IMR-90 (cell line): ENCODE measurements at regions not wholly inside any gene's neighbourhood (a gene's known extent, or its start where the extent isn't known, plus 50 kb on each side); places are given as distances from the start of the nearest gene placed in this dataset.

ENCODE experiments used
- ATAC-seq: fragments of 200-7000 bp; cut with Tn5 transposase; 2 replicates; pipeline ENCODE4 v1.9.1; 2020; ENCODE audit warnings: low read depth, mild to moderate bottlenecking, moderate library complexity
- BruUV-seq: library from RNA; stranded (reverse); fragments of 400-500 nt; replicated peaks from 2 replicates; lab custom pipeline; 2021; lab: Mats Ljungman, UMichigan
- CTCF ChIA-PET: fragments of 300-600 bp; formaldehyde crosslinking; extraction: SDS; loops from one replicate; lab custom pipeline; 2021; ENCODE audit warnings: antibody characterized with exemption; lab: Yijun Ruan, JAX
- POLR2A ChIA-PET: fragments of 300-600 bp; sonication (Branson Sonifier 250); formaldehyde crosslinking; loops from one replicate; lab custom pipeline; 2022; ENCODE audit warnings: antibody characterized with exemption; ENCODE audit not compliant: unreplicated experiment; lab: Charles Lee
- DNase-seq: peaks from one replicate; pipeline ENCODE4 v3.0.0; 2013
- H2AFZ ChIP-seq: replicated peaks from 2 replicates; pipeline ENCODE3; 2013; ENCODE audit warnings: low read length, mild to moderate bottlenecking; ENCODE audit not compliant: poor library complexity
- H2AK5ac ChIP-seq: 2 replicates; pipeline ENCODE4 v1.6.1; 2013; ENCODE audit warnings: low read depth, low read length, inconsistent platforms
- H2AK9ac ChIP-seq: replicated peaks from 2 replicates; pipeline ENCODE3; 2013; ENCODE audit warnings: mild to moderate bottlenecking, low read depth, low read length, moderate library complexity; ENCODE audit not compliant: poor library complexity
- H2BK120ac ChIP-seq: 2 replicates; pipeline ENCODE4 v1.6.1; 2013; ENCODE audit warnings: low read depth, low read length, inconsistent platforms
- H2BK15ac ChIP-seq: 3 replicates; pipeline ENCODE4 v1.6.1; 2013; ENCODE audit warnings: low read depth, low read length, inconsistent platforms
- H2BK20ac ChIP-seq: 2 replicates; pipeline ENCODE4 v1.6.1; 2013; ENCODE audit warnings: low read depth, mild to moderate bottlenecking, inconsistent platforms, low read length, moderate library complexity
- H2BK5ac ChIP-seq: 2 replicates; pipeline ENCODE4 v1.6.1; 2013; ENCODE audit warnings: mild to moderate bottlenecking, low read depth, low read length, inconsistent platforms; ENCODE audit not compliant: poor library complexity, severe bottlenecking
- H3K14ac ChIP-seq: replicated peaks from 2 replicates; pipeline ENCODE4 v1.6.1; 2013; ENCODE audit warnings: low read depth, low read length, inconsistent platforms
- H3K18ac ChIP-seq: 2 replicates; pipeline ENCODE4 v1.6.1; 2013; ENCODE audit warnings: low read depth, low read length, control low read depth
- H3K23ac ChIP-seq: 2 replicates; pipeline ENCODE4 v1.6.1; 2013; ENCODE audit warnings: low read depth, low read length, inconsistent platforms
- H3K27ac ChIP-seq: 2 replicates; pipeline ENCODE4 v1.5.1; 2013; ENCODE audit warnings: mild to moderate bottlenecking, control low read depth, low read length; ENCODE audit not compliant: insufficient read depth
- H3K27me3 ChIP-seq: 2 replicates; pipeline ENCODE4 v1.6.1; 2013; ENCODE audit warnings: low read length; ENCODE audit not compliant: control insufficient read depth, insufficient read depth
- H3K36me3 ChIP-seq: 2 replicates; pipeline ENCODE4 v1.6.1; 2013; ENCODE audit warnings: low read length, mixed read lengths; ENCODE audit not compliant: control insufficient read depth, insufficient read depth
- H3K4ac ChIP-seq: 2 replicates; pipeline ENCODE4 v1.6.1; 2013; ENCODE audit warnings: low read depth, low read length, inconsistent platforms
- H3K4me1 ChIP-seq: 2 replicates; pipeline ENCODE4 v1.6.1; 2013; ENCODE audit warnings: low read length, mixed read lengths; ENCODE audit not compliant: control insufficient read depth, insufficient read depth
- H3K4me2 ChIP-seq: 2 replicates; pipeline ENCODE4 v1.6.1; 2013; ENCODE audit warnings: low read depth, mild to moderate bottlenecking, control low read depth, low read length, moderate library complexity
- H3K4me3 ChIP-seq: 2 replicates; pipeline ENCODE4 v1.5.1; 2013; ENCODE audit warnings: low read depth, mild to moderate bottlenecking, control low read depth, low read length, moderate library complexity; ENCODE audit not compliant: insufficient read depth
- H3K56ac ChIP-seq: 2 replicates; pipeline ENCODE4 v1.6.1; 2013; ENCODE audit warnings: low read length, inconsistent platforms; ENCODE audit not compliant: insufficient read depth; ENCODE audit errors: extremely low read depth
- H3K79me1 ChIP-seq, 2 experiments: 2 replicates each; pipeline ENCODE4 v1.6.1; 2013; ENCODE audit warnings: low read length in 2 of 2, inconsistent platforms in 1 of 2, low read depth in 1 of 2
- H3K9ac ChIP-seq: 2 replicates; pipeline ENCODE4 v1.6.1; 2013; ENCODE audit warnings: low read depth, low read length, control low read depth
- H3K9me1 ChIP-seq: 2 replicates; pipeline ENCODE4 v1.6.1; 2013; ENCODE audit warnings: low read length, inconsistent platforms; ENCODE audit not compliant: insufficient read depth
- H3K9me3 ChIP-seq: 2 replicates; pipeline ENCODE4 v1.6.1; 2013; ENCODE audit warnings: low read length; ENCODE audit not compliant: control insufficient read depth, insufficient read depth
- H4K20me1 ChIP-seq: 2 replicates; pipeline ENCODE4 v1.6.1; 2013; ENCODE audit warnings: low read length, inconsistent platforms; ENCODE audit not compliant: insufficient read depth
- H4K5ac ChIP-seq: 2 replicates; pipeline ENCODE4 v1.6.1; 2013; ENCODE audit warnings: mild to moderate bottlenecking, low read depth, low read length, control low read depth
- H4K8ac ChIP-seq, 2 experiments: 2 replicates each; pipeline ENCODE4 v1.6.1; 2013; ENCODE audit warnings: low read depth in 2 of 2, low read length in 2 of 2, control low read depth in 1 of 2, inconsistent platforms in 1 of 2
- H4K91ac ChIP-seq: 2 replicates; pipeline ENCODE4 v1.6.1; 2013; ENCODE audit warnings: low read depth, low read length, inconsistent platforms; ENCODE audit not compliant: insufficient read depth
- CHD1 ChIP-seq: IDR thresholded peaks from 2 replicates; pipeline ENCODE4 v1.6.1; 2012; ENCODE audit warnings: low read depth, low read length, improper control_type of control experiment
- MAFK ChIP-seq: IDR thresholded peaks from 2 replicates; pipeline ENCODE4 v1.6.1; 2012; ENCODE audit warnings: low read depth, low read length, improper control_type of control experiment
- WGBS, 2 experiments: methylation state at CpG; one replicate each; pipeline versions ENCODE4 v1.1.5 to v1.1.7; 2013; ENCODE audit warnings: missing lambda C conversion rate in 2 of 2; ENCODE audit not compliant: insufficient read length in 1 of 2; ENCODE audit errors: extremely low coverage in 2 of 2; 5-methylcytosine and 5-hydroxymethylcytosine counted together
- dilution Hi-C: fragments of 300-500 bp; cut with HindIII; formaldehyde crosslinking; loops from one replicate; pipeline ENCODE4 v1.14.3; 2018; ENCODE audit warnings: low sequenced_read_pairs; ENCODE audit not compliant: unreplicated experiment
- in situ Hi-C: fragments of 300-500 bp; cut with MboI; formaldehyde crosslinking; loops from 3 replicates; pipeline ENCODE4 v1.14.3; 2019; ENCODE audit warnings: low sequenced_read_pairs, inconsistent platforms, mixed read lengths
- intact Hi-C: fragments of 100-400 bp; cut with micrococcal nuclease; formaldehyde crosslinking; loops from 2 replicates; pipeline ENCODE4 v1.10.0; 2022

DNA sequence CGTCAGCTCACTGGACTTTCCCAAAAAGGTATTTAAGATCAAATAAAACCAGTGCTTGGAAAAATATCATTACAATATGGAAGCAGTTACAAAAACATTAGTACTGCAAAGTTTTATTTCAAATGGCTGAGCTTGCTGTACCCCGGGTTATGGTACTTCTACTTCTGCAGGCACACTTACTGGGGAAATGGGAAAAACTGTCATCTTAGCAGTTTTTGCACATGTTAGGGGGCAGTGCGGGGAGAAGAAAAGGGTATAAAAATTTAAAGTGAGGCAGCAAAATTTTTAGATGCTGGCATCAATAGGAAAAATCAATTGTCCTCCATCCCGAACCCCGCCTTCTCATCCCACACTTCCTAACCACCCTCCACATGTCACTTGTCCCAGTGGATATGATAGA lies 133.4 kb downstream of the ATG4C start:
- no peak overlapping the region for H3K4me3 ChIP-seq
- no peak overlapping the region for H2BK20ac ChIP-seq
- H2BK15ac ChIP-seq, result no peak overlapping the region
- H3K9me3 ChIP-seq, result no peaks in the 10 kb centered on the region
- no peak overlapping the region for H2BK5ac ChIP-seq
- no peak overlapping the region for H2AK5ac ChIP-seq
- no peaks in the 10 kb centered on the region for H3K4me1 ChIP-seq
- H3K14ac ChIP-seq, result no peak overlapping the region
- TF ChIP-seq CHD1, result no peak
- 0 out of 2 replicates have a peak, but pooled peaks have one; percentile 16 for TF ChIP-seq MAFK
- H3K79me1 ChIP-seq, result no peaks in the 10 kb centered on the region
- H3K9ac ChIP-seq, result no peak overlapping the region
- dilution Hi-C loops (no loop called here), intact Hi-C loops (no loop called here), in situ Hi-C loops (no loop called here)
- no peak overlapping the region for H3K18ac ChIP-seq
- no peak overlapping the region for H4K5ac ChIP-seq
- no peak overlapping the region for H3K4ac ChIP-seq
- ATAC-seq (no peak), DNase-seq (no peak)
- H4K20me1 ChIP-seq, result no peaks in the 10 kb centered on the region
- no TSS peak for BruUV-seq
- H3K23ac ChIP-seq, result no peak overlapping the region
- ChIA-PET POLR2A (no interaction called here), CTCF (interaction anchor here (0.9 kb wide), 1 partner anchor 11 kb away, joined by 4 read pairs; no protein-coding TSS in a partner anchor)
- peaks cover 8% of the 10 kb centered on the region for H3K27me3 ChIP-seq
- H3K4me2 ChIP-seq, result no peak overlapping the region
- no peak overlapping the region for H2AK9ac ChIP-seq
- no peak overlapping the region for H4K91ac ChIP-seq
- no peak overlapping the region for H3K56ac ChIP-seq
- no CpG with 5 or more reads among the region's 5 CpGs for WGBS, 2 experiments
- H3K27ac ChIP-seq, result no peak overlapping the region
- no peak overlapping the region for H2BK120ac ChIP-seq
- no peak overlapping the region for H4K8ac ChIP-seq
- no peaks in the 10 kb centered on the region for H3K9me1 ChIP-seq
- no peaks in the 10 kb centered on the region for H3K36me3 ChIP-seq
- H2AFZ ChIP-seq, result no peak overlapping the region
